KMS-11 (cell line): ENCODE measurements at regions not wholly inside any gene's neighbourhood (a gene's known extent, or its start where the extent isn't known, plus 50 kb on each side); places are given as distances from the start of the nearest gene placed in this dataset.

ENCODE experiments used
- H2AFZ ChIP-seq: fragments of 200-600 bp; sonication (generic); 2 replicates; pipeline ENCODE4 v1.6.1; 2016; ENCODE audit warnings: antibody characterized with exemption, mixed run types, low read depth
- H3K27ac ChIP-seq: fragments of 200-600 bp; sonication (generic); 2 replicates; pipeline ENCODE4 v1.6.1; 2016; ENCODE audit warnings: mild to moderate bottlenecking, mixed run types
- H3K27me3 ChIP-seq: fragments of 200-600 bp; sonication (generic); 2 replicates; pipeline ENCODE4 v1.6.1; 2017; ENCODE audit warnings: mild to moderate bottlenecking, low read depth, mixed run types, moderate library complexity; ENCODE audit not compliant: insufficient read depth
- H3K36me3 ChIP-seq: fragments of 200-600 bp; sonication (generic); 2 replicates; pipeline ENCODE4 v1.6.1; 2017; ENCODE audit warnings: mild to moderate bottlenecking, mixed run types; ENCODE audit not compliant: insufficient read depth
- H3K4me1 ChIP-seq: fragments of 200-600 bp; sonication (generic); 2 replicates; pipeline ENCODE4 v1.6.1; 2016; ENCODE audit warnings: mild to moderate bottlenecking, low read depth, mixed run types; ENCODE audit not compliant: poor library complexity, severe bottlenecking
- H3K4me2 ChIP-seq: fragments of 200-600 bp; sonication (generic); 2 replicates; pipeline ENCODE4 v1.7.0; 2016; ENCODE audit warnings: mild to moderate bottlenecking, mixed run types
- H3K4me3 ChIP-seq: fragments of 200-600 bp; sonication (generic); IDR thresholded peaks from 2 replicates; pipeline ENCODE4 v1.6.1; 2017; ENCODE audit warnings: low read depth, low read length, mixed read lengths; ENCODE audit not compliant: insufficient read depth
- H3K79me2 ChIP-seq: fragments of 200-600 bp; sonication (generic); 2 replicates; pipeline ENCODE4 v1.6.1; 2016; ENCODE audit warnings: low read depth, mixed run types; ENCODE audit not compliant: insufficient read depth
- H3K9ac ChIP-seq: fragments of 200-600 bp; sonication (generic); 2 replicates; pipeline ENCODE4 v1.6.1; 2016; ENCODE audit warnings: mild to moderate bottlenecking, mixed run types
- H4K20me1 ChIP-seq: fragments of 200-600 bp; sonication (generic); 2 replicates; pipeline ENCODE4 v1.6.1; 2016; ENCODE audit warnings: mild to moderate bottlenecking, mixed run types; ENCODE audit not compliant: insufficient read depth
- CTCF ChIP-seq: fragments of 200-600 bp; sonication (generic); conservative IDR thresholded peaks from 2 replicates; pipeline ENCODE4 v1.6.1; 2017; ENCODE audit warnings: low read depth, mild to moderate bottlenecking, antibody characterized with exemption, low read length, moderate library complexity, mixed read lengths

GRCh38 chr2:147663153-147663961 is 181.5 kb upstream of the ACVR2A start:
- H3K27me3 ChIP-seq, result no peaks in the 10 kb centered on the region
- no peaks in the 10 kb centered on the region for H3K36me3 ChIP-seq
- no peak overlapping the region; the same call in 1 of the 2 replicates for H2AFZ ChIP-seq
- H3K4me3 ChIP-seq, result no peak overlapping the region
- H4K20me1 ChIP-seq, result no peaks in the 10 kb centered on the region
- H3K4me1 ChIP-seq, result no peaks in the 10 kb centered on the region
- no peak overlapping the region for H3K27ac ChIP-seq
- TF ChIP-seq CTCF, result no peak
- H3K79me2 ChIP-seq, result no peaks in the 10 kb centered on the region
- no peak overlapping the region for H3K9ac ChIP-seq
- H3K4me2 ChIP-seq, result no peak overlapping the region

DNA sequence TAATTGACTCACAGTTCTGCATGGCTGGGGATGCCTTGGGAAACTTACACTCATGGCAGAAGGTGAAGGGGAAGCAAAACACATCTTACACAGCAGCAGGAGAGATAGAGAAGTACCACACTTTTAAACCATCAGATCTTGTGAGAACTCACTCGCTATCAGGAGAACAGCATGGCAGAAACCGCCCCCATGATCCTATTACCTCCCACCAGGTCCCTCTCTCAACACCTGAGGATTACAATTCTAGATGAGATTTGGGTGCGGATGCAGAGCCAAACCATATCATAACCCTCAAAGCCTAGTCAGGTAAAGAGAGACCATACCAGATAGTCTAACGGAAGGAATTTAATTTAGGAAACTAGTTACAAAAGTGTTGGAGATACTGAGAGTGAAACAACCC is 182.6 kb upstream of the ACVR2A start:
- no peak overlapping the region for H3K27ac ChIP-seq
- H3K4me2 ChIP-seq, result no peak overlapping the region
- H3K9ac ChIP-seq, result no peak overlapping the region
- H3K27me3 ChIP-seq, result no peaks in the 10 kb centered on the region
- H3K4me3 ChIP-seq, result no peak overlapping the region
- H4K20me1 ChIP-seq, result no peaks in the 10 kb centered on the region
- H3K79me2 ChIP-seq, result no peaks in the 10 kb centered on the region
- H3K36me3 ChIP-seq, result no peaks in the 10 kb centered on the region
- no peak overlapping the region for H2AFZ ChIP-seq
- H3K4me1 ChIP-seq, result no peaks in the 10 kb centered on the region
- no peak for TF ChIP-seq CTCF

- Histone ChIP-seq H2AFZ (no peak overlapping the region), H3K4me3 (no peak overlapping the region), H3K36me3 (no peaks in the 10 kb centered on the region), H4K20me1 (no peaks in the 10 kb centered on the region), H3K79me2 (no peaks in the 10 kb centered on the region), H3K27ac (no peak overlapping the region), H3K9ac (no peak overlapping the region), H3K4me2 (no peak overlapping the region), H3K4me1 (no peaks in the 10 kb centered on the region), H3K27me3 (no peaks in the 10 kb centered on the region)
- TF ChIP-seq CTCF, result no peak
Measured at GRCh38 chr2:147660680-147661079, 184.1 kb upstream of the ACVR2A start.

GRCh38 chr2:147659051-147659450 is 185.8 kb upstream of the ACVR2A start:
- Histone ChIP-seq H3K4me3 (no peak overlapping the region), H3K9ac (no peak overlapping the region), H2AFZ (no peak overlapping the region), H3K36me3 (no peaks in the 10 kb centered on the region), H3K4me2 (no peak overlapping the region), H4K20me1 (no peaks in the 10 kb centered on the region), H3K4me1 (no peaks in the 10 kb centered on the region), H3K79me2 (no peaks in the 10 kb centered on the region), H3K27me3 (no peaks in the 10 kb centered on the region), H3K27ac (no peak overlapping the region)
- TF ChIP-seq CTCF, result no peak
